ENCODE measurements at regions not wholly inside any gene's neighbourhood (a gene's known extent, or its start where the extent isn't known, plus 50 kb on each side); places are given as distances from the start of the nearest gene placed in this dataset.

- H3K4me3 ChIP-seq (ENCODE audit: low read depth, low read length): no peak overlapping the region
- TF ChIP-seq, protein P1, sequence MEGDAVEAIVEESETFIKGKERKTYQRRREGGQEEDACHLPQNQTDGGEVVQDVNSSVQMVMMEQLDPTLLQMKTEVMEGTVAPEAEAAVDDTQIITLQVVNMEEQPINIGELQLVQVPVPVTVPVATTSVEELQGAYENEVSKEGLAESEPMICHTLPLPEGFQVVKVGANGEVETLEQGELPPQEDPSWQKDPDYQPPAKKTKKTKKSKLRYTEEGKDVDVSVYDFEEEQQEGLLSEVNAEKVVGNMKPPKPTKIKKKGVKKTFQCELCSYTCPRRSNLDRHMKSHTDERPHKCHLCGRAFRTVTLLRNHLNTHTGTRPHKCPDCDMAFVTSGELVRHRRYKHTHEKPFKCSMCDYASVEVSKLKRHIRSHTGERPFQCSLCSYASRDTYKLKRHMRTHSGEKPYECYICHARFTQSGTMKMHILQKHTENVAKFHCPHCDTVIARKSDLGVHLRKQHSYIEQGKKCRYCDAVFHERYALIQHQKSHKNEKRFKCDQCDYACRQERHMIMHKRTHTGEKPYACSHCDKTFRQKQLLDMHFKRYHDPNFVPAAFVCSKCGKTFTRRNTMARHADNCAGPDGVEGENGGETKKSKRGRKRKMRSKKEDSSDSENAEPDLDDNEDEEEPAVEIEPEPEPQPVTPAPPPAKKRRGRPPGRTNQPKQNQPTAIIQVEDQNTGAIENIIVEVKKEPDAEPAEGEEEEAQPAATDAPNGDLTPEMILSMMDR (IDR thresholded peaks at IDR 0.05; ENCODE audit: low read depth, low read length, missing control alignments): no peak
- DNase-seq (ENCODE audit: low read depth): no peak
These were observed 1104.4 kb upstream of the SEMA6A start for GRCh38 chr5:117679046-117679445.

DNA sequence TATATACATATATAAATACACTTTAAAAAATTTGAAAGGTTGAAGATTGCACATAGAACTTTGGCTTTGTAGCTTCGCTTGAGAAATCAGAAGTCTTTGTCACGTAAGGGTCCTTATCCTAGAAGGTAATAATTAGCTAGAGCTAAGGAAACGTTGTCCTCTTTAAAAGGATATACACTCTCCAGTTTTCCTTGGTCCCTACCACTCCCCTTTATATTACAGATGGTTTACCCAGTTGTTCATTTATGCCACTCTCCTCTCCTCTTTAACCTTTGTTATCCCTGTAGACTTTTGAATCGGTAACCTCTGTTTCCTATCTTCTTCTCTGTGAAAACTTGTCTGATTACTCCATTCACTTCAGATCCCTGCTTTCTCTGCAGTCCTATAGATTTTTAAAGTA is 1101.0 kb upstream of the SEMA6A start:
- TF ChIP-seq, protein P1 (IDR thresholded peaks at IDR 0.05; ENCODE audit: low read depth, low read length, missing control alignments): no peak
- no peak for DNase-seq (ENCODE audit: low read depth)
- H3K4me3 ChIP-seq (ENCODE audit: low read depth, low read length): no peak overlapping the region

DNA sequence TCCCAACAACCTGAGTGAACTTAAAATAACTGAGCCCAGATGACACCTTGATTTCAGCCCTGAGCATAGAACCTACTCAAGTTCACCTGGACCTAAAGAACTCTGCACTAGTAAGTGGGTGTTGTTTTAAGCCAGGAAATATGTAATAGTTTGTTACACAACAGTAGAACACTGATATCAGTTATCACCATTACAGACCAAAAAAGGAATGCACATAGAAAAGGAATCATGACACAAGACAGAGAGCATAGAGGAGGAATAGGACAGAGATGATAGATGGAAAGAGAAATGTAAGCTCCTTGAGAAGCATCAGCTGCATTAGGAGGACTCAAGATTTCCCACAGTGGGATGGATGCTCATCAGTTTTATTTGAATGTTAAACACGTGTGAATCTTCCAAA is 1096.9 kb upstream of the SEMA6A start:
- DNase-seq (ENCODE audit: low read depth): no peak
- TF ChIP-seq, protein P1 (IDR thresholded peaks at IDR 0.05; ENCODE audit: low read depth, low read length, missing control alignments): no peak
- H3K4me3 ChIP-seq (ENCODE audit: low read depth, low read length): no peak overlapping the region

DNA sequence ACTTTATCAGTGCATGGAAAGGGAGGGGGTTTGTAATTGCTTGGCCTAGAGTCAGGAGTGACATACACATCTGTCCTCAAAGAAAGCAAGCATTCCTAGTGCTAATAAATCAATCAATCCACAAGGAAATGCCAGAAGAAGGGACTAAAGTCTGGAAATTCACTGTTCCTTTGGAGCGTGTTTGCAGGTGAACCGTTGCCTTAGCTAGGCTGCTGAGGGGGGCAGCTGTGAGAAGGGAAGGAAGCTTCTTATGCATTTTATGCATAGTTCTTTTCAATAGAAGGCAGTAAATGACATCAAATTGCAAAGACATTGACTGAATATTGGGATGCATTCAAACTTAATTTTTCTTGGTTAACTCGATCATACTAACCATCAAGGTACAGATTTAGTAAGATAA is 1092.5 kb upstream of the SEMA6A start:
- DNase-seq (ENCODE audit: low read depth): no peak
- H3K4me3 ChIP-seq (ENCODE audit: low read depth, low read length): no peak overlapping the region
- TF ChIP-seq, protein P1 (IDR thresholded peaks at IDR 0.05; ENCODE audit: low read depth, low read length, missing control alignments): no peak

- TF ChIP-seq, protein P1 (IDR thresholded peaks at IDR 0.05; ENCODE audit: low read depth, low read length, missing control alignments): no peak
- no peak overlapping the region for H3K4me3 ChIP-seq (ENCODE audit: low read depth, low read length)
- no peak for DNase-seq (ENCODE audit: low read depth)
These were observed 1090.5 kb upstream of the SEMA6A start for GRCh38 chr5:117665121-117665520.

- no peak for DNase-seq (ENCODE audit: low read depth)
- H3K4me3 ChIP-seq (ENCODE audit: low read depth, low read length): no peak overlapping the region
- TF ChIP-seq, protein P1 (IDR thresholded peaks at IDR 0.05; ENCODE audit: low read depth, low read length, missing control alignments): no peak
These were observed 1087.7 kb upstream of the SEMA6A start for GRCh38 chr5:117662361-117662760.

GRCh38 chr5:117657541-117657940 is 1082.9 kb upstream of the SEMA6A start:
- DNase-seq (ENCODE audit: low read depth): no peak
- no peak overlapping the region for H3K4me3 ChIP-seq (ENCODE audit: low read depth, low read length)
- TF ChIP-seq, protein P1 (IDR thresholded peaks at IDR 0.05; ENCODE audit: low read depth, low read length, missing control alignments): no peak
